Loucy (cell line): ENCODE measurements at regions not wholly inside any gene's neighbourhood (a gene's known extent, or its start where the extent isn't known, plus 50 kb on each side); places are given as distances from the start of the nearest gene placed in this dataset.

Experiments used
- H2AFZ ChIP-seq: fragments of 200-600 bp; sonication (generic); 2 replicates; pipeline ENCODE4 v1.6.0; 2016; ENCODE audit warnings: antibody characterized with exemption, mild to moderate bottlenecking, low read length, moderate library complexity
- H3F3A ChIP-seq: fragments of 200-600 bp; 2 replicates; pipeline ENCODE4 v1.6.0; 2016; ENCODE audit warnings: antibody characterized with exemption, low read depth, mild to moderate bottlenecking
- H3K27me3 ChIP-seq: fragments of 200-600 bp; sonication (generic); 2 replicates; pipeline ENCODE4 v1.6.1; 2014; ENCODE audit warnings: low read length, mild to moderate bottlenecking; ENCODE audit not compliant: insufficient read depth, poor library complexity, severe bottlenecking
- H3K36me3 ChIP-seq: fragments of 200-600 bp; sonication (generic); 2 replicates; pipeline ENCODE4 v1.6.1; 2016; ENCODE audit warnings: low read length; ENCODE audit not compliant: insufficient read depth
- H3K4me1 ChIP-seq: fragments of 200-600 bp; sonication (generic); 2 replicates; pipeline ENCODE4 v1.5.1; 2014; ENCODE audit warnings: low read length, mild to moderate bottlenecking; ENCODE audit not compliant: insufficient read depth, poor library complexity, severe bottlenecking
- H3K4me2 ChIP-seq: fragments of 200-600 bp; sonication (generic); 2 replicates; pipeline ENCODE4 v1.6.0; 2014; ENCODE audit warnings: antibody characterized with exemption, low read length, low read depth, mild to moderate bottlenecking; ENCODE audit not compliant: poor library complexity, severe bottlenecking
- H3K4me3 ChIP-seq: fragments of 200-600 bp; sonication (generic); 2 replicates; pipeline ENCODE4 v1.5.1; 2014; ENCODE audit warnings: low read length, mild to moderate bottlenecking, mixed read lengths; ENCODE audit not compliant: poor library complexity, severe bottlenecking
- H3K79me2 ChIP-seq: fragments of 200-600 bp; sonication (generic); 2 replicates; pipeline ENCODE4 v1.6.1; 2014; ENCODE audit warnings: low read length; ENCODE audit not compliant: insufficient read depth
- H3K9ac ChIP-seq: fragments of 200-600 bp; sonication (generic); 2 replicates; pipeline ENCODE4 v1.6.0; 2014; ENCODE audit warnings: mild to moderate bottlenecking, low read depth, low read length, moderate library complexity; ENCODE audit not compliant: poor library complexity, severe bottlenecking
- H3K9me2 ChIP-seq: fragments of 200-600 bp; sonication (generic); replicated peaks from 2 replicates; pipeline ENCODE4 v1.6.1; 2016; ENCODE audit warnings: low read depth, low read length, mixed read lengths
- H3K9me3 ChIP-seq: fragments of 200-600 bp; sonication (generic); 2 replicates; pipeline ENCODE4 v1.6.1; 2014; ENCODE audit warnings: mild to moderate bottlenecking, antibody characterized with exemption, low read length, low read depth; ENCODE audit not compliant: insufficient read depth
- H4K20me1 ChIP-seq: fragments of 200-600 bp; sonication (generic); 2 replicates; pipeline ENCODE4 v1.6.0; 2014; ENCODE audit warnings: antibody characterized with exemption, low read length, mild to moderate bottlenecking; ENCODE audit not compliant: insufficient read depth, poor library complexity, severe bottlenecking
- CTCF ChIP-seq: fragments of 200-600 bp; sonication (generic); conservative IDR thresholded peaks from 2 replicates; pipeline ENCODE4 v1.5.1; 2014; ENCODE audit warnings: mild to moderate bottlenecking, antibody characterized with exemption, low read length
- EZH2phosphoT487 ChIP-seq: fragments of 200-600 bp; IDR thresholded peaks from 2 replicates; pipeline ENCODE4 v1.6.1; 2018; ENCODE audit warnings: antibody characterized with exemption, mild to moderate bottlenecking, moderate library complexity, borderline replicate concordance

- H3K4me1 ChIP-seq: no peaks in the 10 kb centered on the region
- H4K20me1 ChIP-seq: no peaks in the 10 kb centered on the region
- H3K9me3 ChIP-seq: no peaks in the 10 kb centered on the region
- TF ChIP-seq EZH2phosphoT487: no peak
- no peak for TF ChIP-seq CTCF
- H3K36me3 ChIP-seq: no peaks in the 10 kb centered on the region
- no peak overlapping the region for H2AFZ ChIP-seq
- no peak overlapping the region for H3K4me3 ChIP-seq
- H3K79me2 ChIP-seq: no peaks in the 10 kb centered on the region
- H3K4me2 ChIP-seq: no peak overlapping the region
- no peaks in the 10 kb centered on the region for H3K9me2 ChIP-seq
- H3K9ac ChIP-seq: no peak overlapping the region
- no peaks in the 10 kb centered on the region for H3K27me3 ChIP-seq
- H3F3A ChIP-seq: no peaks in the 10 kb centered on the region
Measured at GRCh38 chr5:17803971-17804370, 169.7 kb downstream of the TAF11L14 start.

GRCh38 chr5:17805227-17805825, 171.1 kb downstream of the TAF11L14 start:
- Histone ChIP-seq H3F3A (no peaks in the 10 kb centered on the region), H3K4me1 (no peaks in the 10 kb centered on the region), H3K9ac (no peak overlapping the region), H3K4me2 (no peak overlapping the region), H3K27me3 (no peaks in the 10 kb centered on the region), H3K79me2 (no peaks in the 10 kb centered on the region), H3K36me3 (no peaks in the 10 kb centered on the region), H3K9me2 (no peaks in the 10 kb centered on the region), H2AFZ (no peak overlapping the region), H4K20me1 (no peaks in the 10 kb centered on the region), H3K4me3 (no peak overlapping the region), H3K9me3 (no peaks in the 10 kb centered on the region)
- TF ChIP-seq CTCF: no peak
- TF ChIP-seq EZH2phosphoT487: no peak

GRCh38 chr5:17806818-17807468, 172.7 kb downstream of the TAF11L14 start:
- Histone ChIP-seq H3K79me2 (no peaks in the 10 kb centered on the region), H3K9ac (no peak overlapping the region), H3K9me2 (no peaks in the 10 kb centered on the region), H4K20me1 (no peaks in the 10 kb centered on the region), H3K9me3 (no peaks in the 10 kb centered on the region), H3K27me3 (no peaks in the 10 kb centered on the region), H3K4me3 (no peak overlapping the region), H3K36me3 (no peaks in the 10 kb centered on the region), H3F3A (no peaks in the 10 kb centered on the region), H2AFZ (no peak overlapping the region), H3K4me1 (no peaks in the 10 kb centered on the region), H3K4me2 (no peak overlapping the region)
- TF ChIP-seq EZH2phosphoT487 (no peak), CTCF (no peak)
